ENCODE measurements at regions not wholly inside any gene's neighbourhood (a gene's known extent, or its start where the extent isn't known, plus 50 kb on each side); places are given as distances from the start of the nearest gene placed in this dataset.

DNA sequence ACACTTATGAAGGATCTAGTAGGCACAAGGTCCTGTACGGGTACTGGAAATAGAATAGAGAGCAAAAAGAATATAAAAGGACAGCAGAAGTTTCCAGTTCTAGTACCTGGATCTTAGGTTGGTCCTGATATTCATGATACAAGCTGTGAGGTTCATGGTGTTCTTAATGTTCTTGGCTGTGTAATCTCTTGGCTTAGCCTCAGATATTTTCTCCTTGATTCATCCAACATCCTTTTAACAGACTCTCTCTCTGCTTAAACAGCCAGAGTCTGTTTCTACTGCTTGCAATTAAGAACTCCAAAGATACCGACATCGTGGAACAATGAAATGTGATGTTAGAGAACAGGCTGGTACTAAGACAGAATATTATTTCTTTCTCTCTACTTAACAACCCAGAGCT lies 49.9 kb downstream of the CNTN3 start:
- Histone ChIP-seq H3K4me1 (no peaks in the 10 kb centered on the region), H3K27me3 (no peaks in the 10 kb centered on the region), H3K36me3 (no peaks in the 10 kb centered on the region), H3K4me3 (no peak overlapping the region), H3K9me3 (peaks cover 5 to 17% of the 10 kb centered on the region in 2 donors), H3K27ac (no peak overlapping the region)
- intact Hi-C loops (cut with DNase I; ENCODE audit: low total_unique reads): no loop called here
- TF ChIP-seq POLR2A (IDR thresholded peaks at IDR 0.05) (no peak), POLR2AphosphoS5 (IDR thresholded peaks at IDR 0.05) (no peak)
- TF ChIP-seq, protein P1, sequence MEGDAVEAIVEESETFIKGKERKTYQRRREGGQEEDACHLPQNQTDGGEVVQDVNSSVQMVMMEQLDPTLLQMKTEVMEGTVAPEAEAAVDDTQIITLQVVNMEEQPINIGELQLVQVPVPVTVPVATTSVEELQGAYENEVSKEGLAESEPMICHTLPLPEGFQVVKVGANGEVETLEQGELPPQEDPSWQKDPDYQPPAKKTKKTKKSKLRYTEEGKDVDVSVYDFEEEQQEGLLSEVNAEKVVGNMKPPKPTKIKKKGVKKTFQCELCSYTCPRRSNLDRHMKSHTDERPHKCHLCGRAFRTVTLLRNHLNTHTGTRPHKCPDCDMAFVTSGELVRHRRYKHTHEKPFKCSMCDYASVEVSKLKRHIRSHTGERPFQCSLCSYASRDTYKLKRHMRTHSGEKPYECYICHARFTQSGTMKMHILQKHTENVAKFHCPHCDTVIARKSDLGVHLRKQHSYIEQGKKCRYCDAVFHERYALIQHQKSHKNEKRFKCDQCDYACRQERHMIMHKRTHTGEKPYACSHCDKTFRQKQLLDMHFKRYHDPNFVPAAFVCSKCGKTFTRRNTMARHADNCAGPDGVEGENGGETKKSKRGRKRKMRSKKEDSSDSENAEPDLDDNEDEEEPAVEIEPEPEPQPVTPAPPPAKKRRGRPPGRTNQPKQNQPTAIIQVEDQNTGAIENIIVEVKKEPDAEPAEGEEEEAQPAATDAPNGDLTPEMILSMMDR (IDR thresholded peaks at IDR 0.05): no peak
- no peak for DNase-seq (ENCODE audit: low spot score in 2 of 2)

DNA sequence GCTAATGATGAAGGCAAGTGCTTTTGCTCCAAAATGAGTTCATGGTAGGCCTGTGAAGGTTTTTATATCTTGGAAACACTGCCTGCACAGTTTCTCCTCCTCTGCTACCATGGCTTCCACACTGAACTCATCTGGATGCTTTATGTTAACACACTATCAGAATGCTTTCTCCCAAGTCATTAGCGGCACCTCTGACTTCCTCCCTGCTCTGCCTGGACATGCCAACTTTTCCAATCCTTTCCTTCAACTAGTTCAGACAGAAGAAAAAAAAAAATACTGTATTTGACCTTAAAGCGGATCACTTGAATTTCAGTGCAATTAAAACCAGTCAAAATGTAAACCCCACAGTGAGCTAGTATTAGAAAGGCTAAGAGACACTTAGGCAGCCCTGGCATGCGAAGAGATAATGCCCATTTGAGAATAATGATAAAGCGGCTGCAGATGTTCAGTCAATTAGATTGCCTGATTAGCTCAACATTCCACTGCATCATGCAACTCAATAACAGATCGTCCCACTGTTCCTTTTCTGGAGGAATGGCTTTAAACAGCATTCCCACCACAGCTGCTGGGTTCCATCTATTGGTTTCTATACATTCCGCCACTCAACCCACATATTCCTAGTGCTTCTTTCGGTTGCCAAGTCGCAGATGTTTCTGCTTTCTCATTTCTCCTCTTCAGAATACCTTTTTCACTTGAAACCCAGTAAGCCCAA lies 51.7 kb downstream of the CNTN3 start:
- Histone ChIP-seq H3K4me3 (no peak overlapping the region), H3K36me3 (no peaks in the 10 kb centered on the region), H3K27ac (no peak overlapping the region), H3K9me3 (peaks cover 5 to 17% of the 10 kb centered on the region in 2 donors), H3K27me3 (no peaks in the 10 kb centered on the region), H3K4me1 (no peaks in the 10 kb centered on the region)
- no peak for DNase-seq (ENCODE audit: low spot score in 2 of 2)
- intact Hi-C loops (cut with DNase I; ENCODE audit: low total_unique reads): no loop called here
- no peak for TF ChIP-seq POLR2A (IDR thresholded peaks at IDR 0.05)
- TF ChIP-seq POLR2AphosphoS5 (IDR thresholded peaks at IDR 0.05): no peak

DNA sequence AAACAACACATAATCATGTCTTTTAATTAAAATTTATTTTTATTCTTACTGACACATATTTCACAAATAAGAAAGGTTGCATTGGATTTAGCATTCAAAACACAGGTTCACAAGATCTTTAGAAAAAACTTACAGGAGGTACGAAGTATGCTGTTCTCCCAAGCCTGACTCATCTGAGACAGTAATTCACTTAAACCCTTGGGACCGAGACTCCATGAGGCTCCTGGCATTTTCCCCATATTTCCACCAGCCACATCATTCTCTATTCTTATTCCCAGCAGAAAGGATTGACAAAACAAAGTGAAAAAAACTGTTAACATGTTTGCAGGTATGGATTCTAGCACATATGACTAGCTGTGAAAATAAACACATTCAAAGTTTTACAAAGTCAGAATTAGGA lies 52.6 kb downstream of the CNTN3 start:
- TF ChIP-seq POLR2A (IDR thresholded peaks at IDR 0.05): no peak
- no peak for TF ChIP-seq POLR2AphosphoS5 (IDR thresholded peaks at IDR 0.05)
- TF ChIP-seq, protein P1 (IDR thresholded peaks at IDR 0.05): no peak
- H3K36me3 ChIP-seq: no peaks in the 10 kb centered on the region
- no peak overlapping the region for H3K4me3 ChIP-seq
- intact Hi-C loops (cut with DNase I; ENCODE audit: low total_unique reads): no loop called here
- no peaks in the 10 kb centered on the region for H3K27me3 ChIP-seq
- H3K9me3 ChIP-seq: peaks cover 5 to 17% of the 10 kb centered on the region in 2 donors
- H3K4me1 ChIP-seq: no peaks in the 10 kb centered on the region
- no peak overlapping the region for H3K27ac ChIP-seq
- DNase-seq (ENCODE audit: low spot score in 2 of 2): no peak

DNA sequence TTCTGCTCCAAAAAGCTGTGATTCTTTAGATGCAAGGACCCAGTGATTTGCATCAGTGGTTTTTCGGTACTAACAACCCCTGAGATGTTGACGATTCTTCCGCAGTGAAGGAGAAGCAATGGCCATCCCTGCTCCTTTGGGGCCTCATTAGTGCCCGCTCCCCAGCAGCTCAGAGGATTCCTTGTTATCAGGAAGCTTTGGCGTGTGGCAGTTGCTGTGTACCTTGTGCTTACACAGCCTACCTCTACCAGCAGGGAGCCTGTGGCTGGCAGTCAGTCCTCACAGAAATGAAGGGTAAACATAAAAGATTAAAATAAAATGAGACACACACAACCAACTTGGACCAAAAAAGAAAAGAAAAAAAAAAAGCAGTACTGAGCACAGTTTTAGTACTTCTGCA lies 55.2 kb downstream of the CNTN3 start:
- TF ChIP-seq POLR2AphosphoS5 (IDR thresholded peaks at IDR 0.05) (no peak), POLR2A (IDR thresholded peaks at IDR 0.05) (no peak)
- TF ChIP-seq, protein P1 (IDR thresholded peaks at IDR 0.05): no peak
- Histone ChIP-seq H3K4me1 (no peaks in the 10 kb centered on the region), H3K9me3 (peaks cover 5 to 10% of the 10 kb centered on the region in 2 donors), H3K36me3 (no peaks in the 10 kb centered on the region), H3K27me3 (no peaks in the 10 kb centered on the region), H3K4me3 (no peak overlapping the region), H3K27ac (no peak overlapping the region)
- intact Hi-C loops (cut with DNase I; ENCODE audit: low total_unique reads): no loop called here
- DNase-seq (ENCODE audit: low spot score in 2 of 2): no peak

DNA sequence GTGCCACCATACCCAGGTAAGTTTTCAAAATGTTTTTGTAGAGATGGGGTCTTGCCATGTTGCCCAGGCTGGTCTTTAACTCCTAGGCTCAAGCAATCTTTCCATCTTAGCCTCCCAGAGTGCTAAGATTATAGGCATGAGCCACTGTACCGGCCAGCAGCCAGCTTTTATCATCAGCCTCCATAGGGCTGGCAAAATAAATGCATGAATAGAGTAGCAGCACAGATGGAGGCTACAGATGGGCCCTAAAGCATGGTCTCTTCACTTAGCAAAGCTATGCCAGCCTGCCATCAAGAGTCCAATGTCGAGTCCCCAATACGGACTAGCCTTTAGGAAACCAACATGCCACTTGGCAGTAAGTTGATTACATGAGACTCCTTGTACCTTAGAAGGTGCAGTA lies 63.8 kb downstream of the CNTN3 start:
- H3K27me3 ChIP-seq: no peaks in the 10 kb centered on the region
- no peak for DNase-seq (ENCODE audit: low spot score in 2 of 2)
- H3K27ac ChIP-seq: no peak overlapping the region
- TF ChIP-seq, protein P1 (IDR thresholded peaks at IDR 0.05): no peak
- TF ChIP-seq POLR2A (IDR thresholded peaks at IDR 0.05) (no peak), POLR2AphosphoS5 (IDR thresholded peaks at IDR 0.05) (no peak)
- peaks cover 0 to 7% of the 10 kb centered on the region in 2 donors for H3K9me3 ChIP-seq
- H3K36me3 ChIP-seq: no peaks in the 10 kb centered on the region
- intact Hi-C loops (cut with DNase I; ENCODE audit: low total_unique reads): loop anchor here (5.0 kb wide), 1 partner anchor 68 kb away; no protein-coding TSS in a partner anchor
- no peaks in the 10 kb centered on the region for H3K4me1 ChIP-seq
- no peak overlapping the region for H3K4me3 ChIP-seq

Data from breast epithelium (tissue), 4 donors.